Posterior cingulate gyrus (tissue), 11 donors: ENCODE measurements at regions not wholly inside any gene's neighbourhood (a gene's known extent, or its start where the extent isn't known, plus 50 kb on each side); places are given as distances from the start of the nearest gene placed in this dataset.
"Not testable (repeated sequence)": the region's sequence is repeated elsewhere in the genome, so short reads cannot be mapped to it uniquely, and the experiment has no call there.

ENCODE experiments used
- DNase-seq, 10 donors: peaks; one replicate each; pipeline versions ENCODE4 v3.0.0 to v3.0.0-alpha.2; 2020 to 2021; ENCODE audit warnings: mixed read lengths in 3 of 10
- intact Hi-C: fragments of 100-400 bp; cut with DNase I; formaldehyde crosslinking; loops from one replicate; pipeline ENCODE4 v1.15.1; 2023

- intact Hi-C loops: no loop called here
- no peak for DNase-seq
Observed at GRCh38 chr1:48089356-48089891, 92.2 kb upstream of the TRABD2B start.

GRCh38 chr1:48084826-48085225, 87.6 kb upstream of the TRABD2B start:
- DNase-seq: no peak
- intact Hi-C loops: no loop called here

- intact Hi-C loops: no loop called here
- no peak for DNase-seq
Observed at GRCh38 chr1:48082271-48082962, 85.2 kb upstream of the TRABD2B start.

GRCh38 chr1:48080331-48081255, 83.4 kb upstream of the TRABD2B start:
- no peak for DNase-seq
- intact Hi-C loops: no loop called here

GRCh38 chr1:48079096-48079495, 81.9 kb upstream of the TRABD2B start:
- no peak for DNase-seq
- intact Hi-C loops: no loop called here

GRCh38 chr1:48077795-48078222, 80.6 kb upstream of the TRABD2B start:
- intact Hi-C loops: no loop called here
- no peak for DNase-seq

- DNase-seq: no peak
- intact Hi-C loops: no loop called here
Observed at GRCh38 chr1:48076017-48076416, 78.8 kb upstream of the TRABD2B start.

- no peak for DNase-seq
- intact Hi-C loops: no loop called here
Observed at GRCh38 chr1:48073798-48074530, 76.8 kb upstream of the TRABD2B start.

- intact Hi-C loops: no loop called here
Observed at GRCh38 chr1:48071513-48071912, 74.3 kb upstream of the TRABD2B start.

GRCh38 chr1:48070396-48070750, 73.2 kb upstream of the TRABD2B start:
- intact Hi-C loops: no loop called here
- DNase-seq: no peak

More at GRCh38 chr1:48071513-48071912, 74.3 kb upstream of the TRABD2B start:
- no peak for DNase-seq

- intact Hi-C loops: no loop called here
- DNase-seq: no peak
Observed at GRCh38 chr1:48069662-48070395, 72.6 kb upstream of the TRABD2B start.

- intact Hi-C loops: no loop called here
- DNase-seq: no peak
Observed at GRCh38 chr1:48068206-48068605, 71.0 kb upstream of the TRABD2B start.

GRCh38 chr1:48066936-48067335, 69.8 kb upstream of the TRABD2B start:
- intact Hi-C loops: no loop called here

GRCh38 chr1:48064693-48065092, 67.5 kb upstream of the TRABD2B start:
- intact Hi-C loops, DNase-seq: not testable (repeated sequence)

More at GRCh38 chr1:48066936-48067335, 69.8 kb upstream of the TRABD2B start:
- no peak for DNase-seq

- intact Hi-C loops: no loop called here
- DNase-seq: no peak
Observed at GRCh38 chr1:48062353-48062752, 65.2 kb upstream of the TRABD2B start.

- intact Hi-C loops: loop anchor here (1.0 kb wide), 1 partner anchor 64 kb away; the partner anchor contains the start of gene TRABD2B
- peak in 6 of 10 donors; percentile 35 to 86 (median 66) for DNase-seq
Observed at GRCh38 chr1:48061162-48062136, 64.3 kb upstream of the TRABD2B start.

GRCh38 chr1:48059289-48059688, 62.1 kb upstream of the TRABD2B start:
- intact Hi-C loops: no loop called here
- DNase-seq: no peak

- intact Hi-C loops: no loop called here
- DNase-seq: no peak
Observed at GRCh38 chr1:48058135-48059025, 61.2 kb upstream of the TRABD2B start.
